IMR-90 (cell line): ENCODE measurements at regions not wholly inside any gene's neighbourhood (a gene's known extent, or its start where the extent isn't known, plus 50 kb on each side); places are given as distances from the start of the nearest gene placed in this dataset.

Source experiments
- ATAC-seq: fragments of 200-7000 bp; cut with Tn5 transposase; 2 replicates; pipeline ENCODE4 v1.9.1; 2020; ENCODE audit warnings: low read depth, mild to moderate bottlenecking, moderate library complexity
- BruUV-seq: library from RNA; stranded (reverse); fragments of 400-500 nt; replicated peaks from 2 replicates; lab custom pipeline; 2021; lab: Mats Ljungman, UMichigan
- CTCF ChIA-PET: fragments of 300-600 bp; formaldehyde crosslinking; extraction: SDS; loops from one replicate; lab custom pipeline; 2021; ENCODE audit warnings: antibody characterized with exemption; lab: Yijun Ruan, JAX
- POLR2A ChIA-PET: fragments of 300-600 bp; sonication (Branson Sonifier 250); formaldehyde crosslinking; loops from one replicate; lab custom pipeline; 2022; ENCODE audit warnings: antibody characterized with exemption; ENCODE audit not compliant: unreplicated experiment; lab: Charles Lee
- DNase-seq: peaks from one replicate; pipeline ENCODE4 v3.0.0; 2013
- H2AFZ ChIP-seq: replicated peaks from 2 replicates; pipeline ENCODE3; 2013; ENCODE audit warnings: low read length, mild to moderate bottlenecking; ENCODE audit not compliant: poor library complexity
- H2AK5ac ChIP-seq: 2 replicates; pipeline ENCODE4 v1.6.1; 2013; ENCODE audit warnings: low read depth, low read length, inconsistent platforms
- H2AK9ac ChIP-seq: replicated peaks from 2 replicates; pipeline ENCODE3; 2013; ENCODE audit warnings: mild to moderate bottlenecking, low read depth, low read length, moderate library complexity; ENCODE audit not compliant: poor library complexity
- H2BK120ac ChIP-seq: 2 replicates; pipeline ENCODE4 v1.6.1; 2013; ENCODE audit warnings: low read depth, low read length, inconsistent platforms
- H2BK15ac ChIP-seq: 3 replicates; pipeline ENCODE4 v1.6.1; 2013; ENCODE audit warnings: low read depth, low read length, inconsistent platforms
- H2BK20ac ChIP-seq: 2 replicates; pipeline ENCODE4 v1.6.1; 2013; ENCODE audit warnings: low read depth, mild to moderate bottlenecking, inconsistent platforms, low read length, moderate library complexity
- H2BK5ac ChIP-seq: 2 replicates; pipeline ENCODE4 v1.6.1; 2013; ENCODE audit warnings: mild to moderate bottlenecking, low read depth, low read length, inconsistent platforms; ENCODE audit not compliant: poor library complexity, severe bottlenecking
- H3K14ac ChIP-seq: replicated peaks from 2 replicates; pipeline ENCODE4 v1.6.1; 2013; ENCODE audit warnings: low read depth, low read length, inconsistent platforms
- H3K18ac ChIP-seq: 2 replicates; pipeline ENCODE4 v1.6.1; 2013; ENCODE audit warnings: low read depth, low read length, control low read depth
- H3K23ac ChIP-seq: 2 replicates; pipeline ENCODE4 v1.6.1; 2013; ENCODE audit warnings: low read depth, low read length, inconsistent platforms
- H3K27ac ChIP-seq: 2 replicates; pipeline ENCODE4 v1.5.1; 2013; ENCODE audit warnings: mild to moderate bottlenecking, control low read depth, low read length; ENCODE audit not compliant: insufficient read depth
- H3K27me3 ChIP-seq: 2 replicates; pipeline ENCODE4 v1.6.1; 2013; ENCODE audit warnings: low read length; ENCODE audit not compliant: control insufficient read depth, insufficient read depth
- H3K36me3 ChIP-seq: 2 replicates; pipeline ENCODE4 v1.6.1; 2013; ENCODE audit warnings: low read length, mixed read lengths; ENCODE audit not compliant: control insufficient read depth, insufficient read depth
- H3K4ac ChIP-seq: 2 replicates; pipeline ENCODE4 v1.6.1; 2013; ENCODE audit warnings: low read depth, low read length, inconsistent platforms
- H3K4me1 ChIP-seq: 2 replicates; pipeline ENCODE4 v1.6.1; 2013; ENCODE audit warnings: low read length, mixed read lengths; ENCODE audit not compliant: control insufficient read depth, insufficient read depth
- H3K4me2 ChIP-seq: 2 replicates; pipeline ENCODE4 v1.6.1; 2013; ENCODE audit warnings: low read depth, mild to moderate bottlenecking, control low read depth, low read length, moderate library complexity
- H3K4me3 ChIP-seq: 2 replicates; pipeline ENCODE4 v1.5.1; 2013; ENCODE audit warnings: low read depth, mild to moderate bottlenecking, control low read depth, low read length, moderate library complexity; ENCODE audit not compliant: insufficient read depth
- H3K56ac ChIP-seq: 2 replicates; pipeline ENCODE4 v1.6.1; 2013; ENCODE audit warnings: low read length, inconsistent platforms; ENCODE audit not compliant: insufficient read depth; ENCODE audit errors: extremely low read depth
- H3K79me1 ChIP-seq, 2 experiments: 2 replicates each; pipeline ENCODE4 v1.6.1; 2013; ENCODE audit warnings: low read length in 2 of 2, inconsistent platforms in 1 of 2, low read depth in 1 of 2
- H3K9ac ChIP-seq: 2 replicates; pipeline ENCODE4 v1.6.1; 2013; ENCODE audit warnings: low read depth, low read length, control low read depth
- H3K9me1 ChIP-seq: 2 replicates; pipeline ENCODE4 v1.6.1; 2013; ENCODE audit warnings: low read length, inconsistent platforms; ENCODE audit not compliant: insufficient read depth
- H3K9me3 ChIP-seq: 2 replicates; pipeline ENCODE4 v1.6.1; 2013; ENCODE audit warnings: low read length; ENCODE audit not compliant: control insufficient read depth, insufficient read depth
- H4K20me1 ChIP-seq: 2 replicates; pipeline ENCODE4 v1.6.1; 2013; ENCODE audit warnings: low read length, inconsistent platforms; ENCODE audit not compliant: insufficient read depth
- H4K5ac ChIP-seq: 2 replicates; pipeline ENCODE4 v1.6.1; 2013; ENCODE audit warnings: mild to moderate bottlenecking, low read depth, low read length, control low read depth
- H4K8ac ChIP-seq, 2 experiments: 2 replicates each; pipeline ENCODE4 v1.6.1; 2013; ENCODE audit warnings: low read depth in 2 of 2, low read length in 2 of 2, control low read depth in 1 of 2, inconsistent platforms in 1 of 2
- H4K91ac ChIP-seq: 2 replicates; pipeline ENCODE4 v1.6.1; 2013; ENCODE audit warnings: low read depth, low read length, inconsistent platforms; ENCODE audit not compliant: insufficient read depth
- BHLHE40 ChIP-seq: fragments of 150-350 bp; IDR thresholded peaks from 2 replicates; pipeline ENCODE4 v1.6.1; 2016; ENCODE audit warnings: mild to moderate bottlenecking, low read depth, low read length
- CEBPB ChIP-seq: IDR thresholded peaks from 2 replicates; pipeline ENCODE4 v1.6.1; 2012; ENCODE audit warnings: low read depth, low read length, improper control_type of control experiment
- CHD1 ChIP-seq: IDR thresholded peaks from 2 replicates; pipeline ENCODE4 v1.6.1; 2012; ENCODE audit warnings: low read depth, low read length, improper control_type of control experiment
- MAFK ChIP-seq: IDR thresholded peaks from 2 replicates; pipeline ENCODE4 v1.6.1; 2012; ENCODE audit warnings: low read depth, low read length, improper control_type of control experiment
- MAZ ChIP-seq: IDR thresholded peaks from 2 replicates; pipeline ENCODE4 v1.6.1; 2012; ENCODE audit warnings: low read depth, mild to moderate bottlenecking, low read length, improper control_type of control experiment, moderate library complexity, borderline replicate concordance
- NFE2L2 ChIP-seq: fragments of 150-350 bp; IDR thresholded peaks from 2 replicates; pipeline ENCODE4 v1.6.1; 2016; ENCODE audit warnings: low read depth, mild to moderate bottlenecking, low read length
- RCOR1 ChIP-seq: IDR thresholded peaks from 2 replicates; pipeline ENCODE4 v1.6.1; 2012; ENCODE audit warnings: mild to moderate bottlenecking, low read length, improper control_type of control experiment; ENCODE audit not compliant: insufficient replicate concordance
- WGBS, 2 experiments: methylation state at CpG; one replicate each; pipeline versions ENCODE4 v1.1.5 to v1.1.7; 2013; ENCODE audit warnings: missing lambda C conversion rate in 2 of 2; ENCODE audit not compliant: insufficient read length in 1 of 2; ENCODE audit errors: extremely low coverage in 2 of 2; 5-methylcytosine and 5-hydroxymethylcytosine counted together
- dilution Hi-C: fragments of 300-500 bp; cut with HindIII; formaldehyde crosslinking; loops from one replicate; pipeline ENCODE4 v1.14.3; 2018; ENCODE audit warnings: low sequenced_read_pairs; ENCODE audit not compliant: unreplicated experiment
- in situ Hi-C: fragments of 300-500 bp; cut with MboI; formaldehyde crosslinking; loops from 3 replicates; pipeline ENCODE4 v1.14.3; 2019; ENCODE audit warnings: low sequenced_read_pairs, inconsistent platforms, mixed read lengths
- intact Hi-C: fragments of 100-400 bp; cut with micrococcal nuclease; formaldehyde crosslinking; loops from 2 replicates; pipeline ENCODE4 v1.10.0; 2022
- TF ChIP-seq, protein P1 (sequence below): fragments of 150-350 bp; IDR thresholded peaks from 2 replicates; pipeline ENCODE4 v1.6.1; 2017; ENCODE audit warnings: mild to moderate bottlenecking, antibody characterized with exemption, low read length, low read depth
- TF ChIP-seq, protein P2 (sequence below): fragments of 150-350 bp; IDR thresholded peaks from 2 replicates; pipeline ENCODE4 v1.6.1; 2016; ENCODE audit warnings: low read depth, mild to moderate bottlenecking, low read length, moderate library complexity, borderline replicate concordance
- TF ChIP-seq, protein P3 (sequence below): conservative IDR thresholded peaks from 2 replicates; pipeline ENCODE4 v1.5.1; 2012; ENCODE audit warnings: mild to moderate bottlenecking, low read depth, low read length, improper control_type of control experiment

DNA sequence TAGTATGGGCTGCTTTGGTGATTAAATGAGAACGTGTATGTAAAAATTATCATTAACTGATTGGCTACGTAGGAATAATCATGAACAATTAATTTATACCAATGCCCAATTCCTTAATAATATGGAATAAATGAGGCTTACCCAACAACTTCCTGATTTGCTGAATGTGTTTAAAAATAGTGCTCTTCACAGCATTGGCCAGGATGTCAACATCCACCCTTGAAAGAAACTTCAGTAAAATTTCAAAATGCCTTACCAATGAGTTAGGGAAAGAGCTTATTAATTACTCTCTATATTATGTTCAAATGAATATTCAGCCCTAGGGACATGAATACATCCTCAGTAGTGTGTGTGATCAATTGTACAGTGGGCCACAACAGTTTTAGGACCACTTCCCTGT lies 401.4 kb downstream of the PSAT1 start:
- H3K9me1 ChIP-seq: no peaks in the 10 kb centered on the region
- no peak overlapping the region for H4K91ac ChIP-seq
- no peak overlapping the region for H2AFZ ChIP-seq
- H3K4me2 ChIP-seq: no peak overlapping the region
- no peak overlapping the region for H3K4ac ChIP-seq
- no peak overlapping the region for H2AK5ac ChIP-seq
- no peaks in the 10 kb centered on the region for H3K79me1 ChIP-seq
- no peak overlapping the region for H3K9ac ChIP-seq
- H3K14ac ChIP-seq: no peak overlapping the region
- no peak overlapping the region for H2AK9ac ChIP-seq
- DNase-seq: no peak
- dilution Hi-C loops (no loop called here), intact Hi-C loops (no loop called here), in situ Hi-C loops (no loop called here)
- POLR2A ChIA-PET: no interaction called here
- H3K9me3 ChIP-seq: no peaks in the 10 kb centered on the region
- H4K20me1 ChIP-seq: no peaks in the 10 kb centered on the region
- H2BK120ac ChIP-seq: no peak overlapping the region
- no peak overlapping the region for H4K5ac ChIP-seq
- H3K56ac ChIP-seq: no peak overlapping the region
- WGBS, 2 experiments: no CpG with 5 or more reads among the region's 2 CpGs
- H2BK20ac ChIP-seq: no peak overlapping the region
- H3K18ac ChIP-seq: no peak overlapping the region; the same call in 1 of the 2 replicates
- H3K36me3 ChIP-seq: no peaks in the 10 kb centered on the region
- no TSS peak for BruUV-seq
- no peak overlapping the region for H2BK5ac ChIP-seq
- H3K23ac ChIP-seq: no peak overlapping the region
- H4K8ac ChIP-seq: peak overlapping the region in 1 of 2 experiments; percentile 43; a peak in 1 of 4 replicates
- no peak for ATAC-seq
- CTCF ChIA-PET: no interaction called here
- H2BK15ac ChIP-seq: no peak overlapping the region
- H3K4me1 ChIP-seq: no peaks in the 10 kb centered on the region
- no peak overlapping the region for H3K27ac ChIP-seq
- TF ChIP-seq, protein P1, sequence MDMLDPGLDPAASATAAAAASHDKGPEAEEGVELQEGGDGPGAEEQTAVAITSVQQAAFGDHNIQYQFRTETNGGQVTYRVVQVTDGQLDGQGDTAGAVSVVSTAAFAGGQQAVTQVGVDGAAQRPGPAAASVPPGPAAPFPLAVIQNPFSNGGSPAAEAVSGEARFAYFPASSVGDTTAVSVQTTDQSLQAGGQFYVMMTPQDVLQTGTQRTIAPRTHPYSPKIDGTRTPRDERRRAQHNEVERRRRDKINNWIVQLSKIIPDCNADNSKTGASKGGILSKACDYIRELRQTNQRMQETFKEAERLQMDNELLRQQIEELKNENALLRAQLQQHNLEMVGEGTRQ: no peak
- TF ChIP-seq MAZ: no peak
- no peak for TF ChIP-seq NFE2L2
- TF ChIP-seq CHD1: no peak
- TF ChIP-seq, protein P2, sequence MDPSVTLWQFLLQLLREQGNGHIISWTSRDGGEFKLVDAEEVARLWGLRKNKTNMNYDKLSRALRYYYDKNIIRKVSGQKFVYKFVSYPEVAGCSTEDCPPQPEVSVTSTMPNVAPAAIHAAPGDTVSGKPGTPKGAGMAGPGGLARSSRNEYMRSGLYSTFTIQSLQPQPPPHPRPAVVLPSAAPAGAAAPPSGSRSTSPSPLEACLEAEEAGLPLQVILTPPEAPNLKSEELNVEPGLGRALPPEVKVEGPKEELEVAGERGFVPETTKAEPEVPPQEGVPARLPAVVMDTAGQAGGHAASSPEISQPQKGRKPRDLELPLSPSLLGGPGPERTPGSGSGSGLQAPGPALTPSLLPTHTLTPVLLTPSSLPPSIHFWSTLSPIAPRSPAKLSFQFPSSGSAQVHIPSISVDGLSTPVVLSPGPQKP: no peak
- no peak for TF ChIP-seq CEBPB
- TF ChIP-seq, protein P3, sequence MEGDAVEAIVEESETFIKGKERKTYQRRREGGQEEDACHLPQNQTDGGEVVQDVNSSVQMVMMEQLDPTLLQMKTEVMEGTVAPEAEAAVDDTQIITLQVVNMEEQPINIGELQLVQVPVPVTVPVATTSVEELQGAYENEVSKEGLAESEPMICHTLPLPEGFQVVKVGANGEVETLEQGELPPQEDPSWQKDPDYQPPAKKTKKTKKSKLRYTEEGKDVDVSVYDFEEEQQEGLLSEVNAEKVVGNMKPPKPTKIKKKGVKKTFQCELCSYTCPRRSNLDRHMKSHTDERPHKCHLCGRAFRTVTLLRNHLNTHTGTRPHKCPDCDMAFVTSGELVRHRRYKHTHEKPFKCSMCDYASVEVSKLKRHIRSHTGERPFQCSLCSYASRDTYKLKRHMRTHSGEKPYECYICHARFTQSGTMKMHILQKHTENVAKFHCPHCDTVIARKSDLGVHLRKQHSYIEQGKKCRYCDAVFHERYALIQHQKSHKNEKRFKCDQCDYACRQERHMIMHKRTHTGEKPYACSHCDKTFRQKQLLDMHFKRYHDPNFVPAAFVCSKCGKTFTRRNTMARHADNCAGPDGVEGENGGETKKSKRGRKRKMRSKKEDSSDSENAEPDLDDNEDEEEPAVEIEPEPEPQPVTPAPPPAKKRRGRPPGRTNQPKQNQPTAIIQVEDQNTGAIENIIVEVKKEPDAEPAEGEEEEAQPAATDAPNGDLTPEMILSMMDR: no peak
- no peak for TF ChIP-seq RCOR1
- no peak for TF ChIP-seq MAFK
- no peak for TF ChIP-seq BHLHE40
- H3K4me3 ChIP-seq: no peak overlapping the region
- H3K27me3 ChIP-seq: no peaks in the 10 kb centered on the region
